ENCODE measurements at regions not wholly inside any gene's neighbourhood (a gene's known extent, or its start where the extent isn't known, plus 50 kb on each side); places are given as distances from the start of the nearest gene placed in this dataset.
"Not testable (repeated sequence)": the region's sequence is repeated elsewhere in the genome, so short reads cannot be mapped to it uniquely, and the experiment has no call there.

DNA sequence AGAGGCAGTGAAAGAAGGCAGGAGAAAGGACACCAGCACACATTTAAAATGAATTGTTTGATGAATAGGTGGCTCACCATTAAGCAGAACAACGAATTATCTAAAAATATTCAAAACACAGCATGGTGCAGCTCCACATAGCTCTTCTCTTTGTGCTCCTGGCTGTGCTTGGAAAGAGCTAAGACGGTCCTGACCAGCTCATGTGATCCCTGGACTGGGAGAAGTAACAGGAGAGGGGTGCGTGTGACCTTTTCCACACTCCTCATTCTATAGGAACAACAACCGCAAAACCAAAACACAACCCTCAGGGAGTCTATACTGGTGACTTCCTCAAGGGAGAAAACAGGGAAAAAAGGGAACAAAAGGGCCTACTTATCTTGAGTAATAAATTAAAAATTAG is 140.5 kb downstream of the DIRAS2 start:
- Histone ChIP-seq H3K9me3 (ENCODE audit: control insufficient read depth in 2 of 2, insufficient read depth in 1 of 2, low read depth in 1 of 2, low read length in 1 of 2) (no peaks in the 10 kb centered on the region), H3K27me3 (ENCODE audit: control insufficient read depth in 1 of 2, insufficient read depth in 2 of 2, low read length in 2 of 2) (no peaks in the 10 kb centered on the region), H3K4me3 (ENCODE audit: low read depth in 1 of 2, low read length in 2 of 2) (no peak overlapping the region), H3K36me3 (ENCODE audit: control insufficient read depth in 2 of 2, insufficient read depth in 2 of 2, low read length in 1 of 2) (no peaks in the 10 kb centered on the region), H3K4me1 (ENCODE audit: control insufficient read depth in 2 of 2, insufficient read depth in 2 of 2, low read length in 1 of 2) (no peaks in the 10 kb centered on the region), H3K27ac (ENCODE audit: low read depth in 2 of 2, low read length in 1 of 2) (no peak overlapping the region)
- WGBS, 2 donors: 88% methylated on average over 4 of the region's 4 CpGs

- Histone ChIP-seq H3K4me1 (ENCODE audit: control insufficient read depth in 2 of 2, insufficient read depth in 2 of 2, low read length in 1 of 2) (no peaks in the 10 kb centered on the region), H3K36me3 (ENCODE audit: control insufficient read depth in 2 of 2, insufficient read depth in 2 of 2, low read length in 1 of 2) (no peaks in the 10 kb centered on the region), H3K9me3 (ENCODE audit: control insufficient read depth in 2 of 2, insufficient read depth in 1 of 2, low read depth in 1 of 2, low read length in 1 of 2) (no peaks in the 10 kb centered on the region), H3K27me3 (ENCODE audit: control insufficient read depth in 1 of 2, insufficient read depth in 2 of 2, low read length in 2 of 2) (no peaks in the 10 kb centered on the region), H3K4me3 (ENCODE audit: low read depth in 1 of 2, low read length in 2 of 2) (no peak overlapping the region), H3K27ac (ENCODE audit: low read depth in 2 of 2, low read length in 1 of 2) (no peak overlapping the region)
These were observed 138.1 kb downstream of the DIRAS2 start for GRCh38 chr9:90504486-90504885.

GRCh38 chr9:90505695-90506094 is 136.9 kb downstream of the DIRAS2 start:
- H3K9me3 ChIP-seq (ENCODE audit: control insufficient read depth in 2 of 2, insufficient read depth in 1 of 2, low read depth in 1 of 2, low read length in 1 of 2): no peaks in the 10 kb centered on the region
- H3K27ac ChIP-seq (ENCODE audit: low read depth in 2 of 2, low read length in 1 of 2): no peak overlapping the region
- H3K4me3 ChIP-seq (ENCODE audit: low read depth in 1 of 2, low read length in 2 of 2): no peak overlapping the region
- no peaks in the 10 kb centered on the region for H3K4me1 ChIP-seq (ENCODE audit: control insufficient read depth in 2 of 2, insufficient read depth in 2 of 2, low read length in 1 of 2)
- WGBS, 2 donors: 81 to 89% methylated on average over 1 of the region's 1 CpG
- no peaks in the 10 kb centered on the region for H3K27me3 ChIP-seq (ENCODE audit: control insufficient read depth in 1 of 2, insufficient read depth in 2 of 2, low read length in 2 of 2)
- no peaks in the 10 kb centered on the region for H3K36me3 ChIP-seq (ENCODE audit: control insufficient read depth in 2 of 2, insufficient read depth in 2 of 2, low read length in 1 of 2)

GRCh38 chr9:90506402-90506801 is 136.2 kb downstream of the DIRAS2 start:
- not testable (repeated sequence) for H3K9me3 ChIP-seq (ENCODE audit: control insufficient read depth in 2 of 2, insufficient read depth in 1 of 2, low read depth in 1 of 2, low read length in 1 of 2); H3K36me3 ChIP-seq (ENCODE audit: control insufficient read depth in 2 of 2, insufficient read depth in 2 of 2, low read length in 1 of 2); H3K27ac ChIP-seq (ENCODE audit: low read depth in 2 of 2, low read length in 1 of 2); H3K4me1 ChIP-seq (ENCODE audit: control insufficient read depth in 2 of 2, insufficient read depth in 2 of 2, low read length in 1 of 2); H3K4me3 ChIP-seq (ENCODE audit: low read depth in 1 of 2, low read length in 2 of 2); H3K27me3 ChIP-seq (ENCODE audit: control insufficient read depth in 1 of 2, insufficient read depth in 2 of 2, low read length in 2 of 2)
- 88 to 94% methylated on average over 4 of the region's 4 CpGs for WGBS, 2 donors

DNA sequence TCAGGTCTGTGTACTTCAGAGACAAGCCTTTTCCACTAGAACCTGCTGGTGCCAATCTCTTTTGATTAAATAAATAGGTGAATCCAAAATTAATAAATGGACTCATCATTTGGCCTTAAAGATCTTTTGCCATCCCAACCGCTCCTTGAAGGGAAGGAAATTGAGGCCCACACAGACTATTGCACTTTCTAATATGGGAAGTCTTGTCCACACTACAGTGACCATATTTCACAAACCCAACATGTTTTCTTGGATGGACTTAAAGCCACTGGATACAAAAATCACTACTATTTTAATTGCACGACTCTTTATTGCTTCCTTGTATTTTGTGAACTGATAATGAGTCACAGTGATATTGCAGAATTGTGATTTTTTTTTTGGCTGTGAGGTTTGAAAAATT is 135.0 kb downstream of the DIRAS2 start:
- H3K27ac ChIP-seq (ENCODE audit: low read depth in 2 of 2, low read length in 1 of 2): no peak overlapping the region
- no peaks in the 10 kb centered on the region for H3K36me3 ChIP-seq (ENCODE audit: control insufficient read depth in 2 of 2, insufficient read depth in 2 of 2, low read length in 1 of 2)
- no peaks in the 10 kb centered on the region for H3K27me3 ChIP-seq (ENCODE audit: control insufficient read depth in 1 of 2, insufficient read depth in 2 of 2, low read length in 2 of 2)
- no peaks in the 10 kb centered on the region for H3K4me1 ChIP-seq (ENCODE audit: control insufficient read depth in 2 of 2, insufficient read depth in 2 of 2, low read length in 1 of 2)
- H3K9me3 ChIP-seq (ENCODE audit: control insufficient read depth in 2 of 2, insufficient read depth in 1 of 2, low read depth in 1 of 2, low read length in 1 of 2): no peaks in the 10 kb centered on the region
- 84 to 89% methylated on average over 2 of the region's 2 CpGs for WGBS, 2 donors
- no peak overlapping the region for H3K4me3 ChIP-seq (ENCODE audit: low read depth in 1 of 2, low read length in 2 of 2)

DNA sequence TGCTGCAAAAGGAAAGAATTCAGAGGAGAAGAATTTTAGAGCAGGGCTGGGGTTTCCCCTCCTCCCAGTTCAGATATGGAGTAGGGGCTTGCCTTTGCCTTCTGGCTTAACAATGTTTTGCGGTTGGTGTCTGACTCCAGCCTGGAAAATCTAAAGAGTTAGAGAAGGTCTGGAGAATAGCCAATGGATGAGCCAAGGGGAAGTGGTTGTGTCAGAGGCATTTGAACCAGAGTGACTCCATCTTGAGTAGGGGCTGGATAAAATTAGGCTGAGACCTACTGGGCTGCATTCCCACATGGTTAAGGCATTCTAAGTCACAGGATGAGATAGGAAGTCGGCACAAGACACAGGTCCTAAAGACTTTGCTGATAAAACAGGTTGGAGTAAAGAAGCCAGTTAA is 133.7 kb downstream of the DIRAS2 start:
- Histone ChIP-seq H3K27ac (ENCODE audit: low read depth in 2 of 2, low read length in 1 of 2) (no peak overlapping the region), H3K4me3 (ENCODE audit: low read depth in 1 of 2, low read length in 2 of 2) (no peak overlapping the region), H3K27me3 (ENCODE audit: control insufficient read depth in 1 of 2, insufficient read depth in 2 of 2, low read length in 2 of 2) (no peaks in the 10 kb centered on the region), H3K4me1 (ENCODE audit: control insufficient read depth in 2 of 2, insufficient read depth in 2 of 2, low read length in 1 of 2) (no peaks in the 10 kb centered on the region), H3K36me3 (ENCODE audit: control insufficient read depth in 2 of 2, insufficient read depth in 2 of 2, low read length in 1 of 2) (no peaks in the 10 kb centered on the region), H3K9me3 (ENCODE audit: control insufficient read depth in 2 of 2, insufficient read depth in 1 of 2, low read depth in 1 of 2, low read length in 1 of 2) (no peaks in the 10 kb centered on the region)
- WGBS, 2 donors: 81 to 94% methylated on average over 2 of the region's 2 CpGs

- Histone ChIP-seq H3K4me3 (ENCODE audit: low read depth in 1 of 2, low read length in 2 of 2) (no peak overlapping the region), H3K9me3 (ENCODE audit: control insufficient read depth in 2 of 2, insufficient read depth in 1 of 2, low read depth in 1 of 2, low read length in 1 of 2) (no peaks in the 10 kb centered on the region), H3K36me3 (ENCODE audit: control insufficient read depth in 2 of 2, insufficient read depth in 2 of 2, low read length in 1 of 2) (no peaks in the 10 kb centered on the region), H3K27ac (ENCODE audit: low read depth in 2 of 2, low read length in 1 of 2) (no peak overlapping the region), H3K27me3 (ENCODE audit: control insufficient read depth in 1 of 2, insufficient read depth in 2 of 2, low read length in 2 of 2) (no peaks in the 10 kb centered on the region), H3K4me1 (ENCODE audit: control insufficient read depth in 2 of 2, insufficient read depth in 2 of 2, low read length in 1 of 2) (no peaks in the 10 kb centered on the region)
- WGBS, 2 donors: 85 to 88% methylated on average over 6 of the region's 6 CpGs
These were observed 130.9 kb downstream of the DIRAS2 start for GRCh38 chr9:90511711-90512110.

GRCh38 chr9:90514877-90515276 is 127.7 kb downstream of the DIRAS2 start:
- H3K4me3 ChIP-seq (ENCODE audit: low read depth in 1 of 2, low read length in 2 of 2): no peak overlapping the region
- H3K27ac ChIP-seq (ENCODE audit: low read depth in 2 of 2, low read length in 1 of 2): no peak overlapping the region
- H3K9me3 ChIP-seq (ENCODE audit: control insufficient read depth in 2 of 2, insufficient read depth in 1 of 2, low read depth in 1 of 2, low read length in 1 of 2): no peaks in the 10 kb centered on the region
- no peaks in the 10 kb centered on the region for H3K27me3 ChIP-seq (ENCODE audit: control insufficient read depth in 1 of 2, insufficient read depth in 2 of 2, low read length in 2 of 2)
- 82 to 86% methylated on average over 3 of the region's 3 CpGs for WGBS, 2 donors
- no peaks in the 10 kb centered on the region for H3K36me3 ChIP-seq (ENCODE audit: control insufficient read depth in 2 of 2, insufficient read depth in 2 of 2, low read length in 1 of 2)
- H3K4me1 ChIP-seq (ENCODE audit: control insufficient read depth in 2 of 2, insufficient read depth in 2 of 2, low read length in 1 of 2): no peaks in the 10 kb centered on the region

DNA sequence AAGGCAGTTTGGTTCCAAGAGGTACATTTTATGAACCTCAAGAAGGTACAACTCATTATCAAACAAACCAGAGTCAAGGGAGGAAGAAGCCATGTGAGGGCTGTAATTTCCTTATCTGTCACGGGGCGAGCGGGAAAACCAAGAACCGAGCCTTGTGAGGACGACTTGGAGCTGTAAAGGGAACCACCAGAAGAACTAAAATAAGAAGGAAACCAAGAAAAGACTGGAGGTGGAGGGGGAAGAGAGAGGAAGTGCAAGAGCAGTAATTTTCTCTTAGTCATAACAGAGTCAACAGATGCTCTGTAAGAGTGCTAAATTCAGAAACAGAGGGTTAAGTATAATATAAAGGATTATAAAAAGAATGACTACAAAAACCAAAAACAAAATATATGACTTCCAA is 127.1 kb downstream of the DIRAS2 start:
- Histone ChIP-seq H3K9me3 (ENCODE audit: control insufficient read depth in 2 of 2, insufficient read depth in 1 of 2, low read depth in 1 of 2, low read length in 1 of 2) (no peaks in the 10 kb centered on the region), H3K4me1 (ENCODE audit: control insufficient read depth in 2 of 2, insufficient read depth in 2 of 2, low read length in 1 of 2) (no peaks in the 10 kb centered on the region), H3K27me3 (ENCODE audit: control insufficient read depth in 1 of 2, insufficient read depth in 2 of 2, low read length in 2 of 2) (no peaks in the 10 kb centered on the region), H3K27ac (ENCODE audit: low read depth in 2 of 2, low read length in 1 of 2) (no peak overlapping the region), H3K36me3 (ENCODE audit: control insufficient read depth in 2 of 2, insufficient read depth in 2 of 2, low read length in 1 of 2) (no peaks in the 10 kb centered on the region), H3K4me3 (ENCODE audit: low read depth in 1 of 2, low read length in 2 of 2) (no peak overlapping the region)
- WGBS, 2 donors: 77 to 82% methylated on average over 5 of the region's 5 CpGs

DNA sequence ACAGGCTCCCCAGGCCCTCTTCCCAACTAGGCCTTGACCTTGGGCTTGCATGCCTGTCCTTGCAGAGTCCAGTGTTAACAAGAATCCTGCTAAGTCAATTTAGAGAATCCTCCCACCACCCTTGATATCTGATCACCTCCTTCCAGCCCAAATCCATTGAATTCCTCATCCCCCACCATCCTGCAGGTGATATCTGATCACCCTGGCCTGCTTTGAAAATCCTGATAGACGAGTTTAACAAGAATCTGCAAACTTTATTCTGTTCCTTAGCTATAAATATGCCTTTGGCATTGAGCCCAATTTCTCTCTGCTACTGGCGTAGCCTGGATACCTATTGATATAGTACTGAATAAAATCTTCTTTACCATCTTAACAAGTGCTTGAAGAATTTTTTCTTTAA is 125.5 kb downstream of the DIRAS2 start:
- H3K27me3 ChIP-seq (ENCODE audit: control insufficient read depth in 1 of 2, insufficient read depth in 2 of 2, low read length in 2 of 2): no peaks in the 10 kb centered on the region
- WGBS, 2 donors: 29 to 33% methylated on average over 2 of the region's 2 CpGs
- H3K27ac ChIP-seq (ENCODE audit: low read depth in 2 of 2, low read length in 1 of 2): no peak overlapping the region
- no peaks in the 10 kb centered on the region for H3K36me3 ChIP-seq (ENCODE audit: control insufficient read depth in 2 of 2, insufficient read depth in 2 of 2, low read length in 1 of 2)
- H3K4me3 ChIP-seq (ENCODE audit: low read depth in 1 of 2, low read length in 2 of 2): no peak overlapping the region
- H3K4me1 ChIP-seq (ENCODE audit: control insufficient read depth in 2 of 2, insufficient read depth in 2 of 2, low read length in 1 of 2): no peaks in the 10 kb centered on the region
- H3K9me3 ChIP-seq (ENCODE audit: control insufficient read depth in 2 of 2, insufficient read depth in 1 of 2, low read depth in 1 of 2, low read length in 1 of 2): no peaks in the 10 kb centered on the region
